ENCODE measurements at regions not wholly inside any gene's neighbourhood (a gene's known extent, or its start where the extent isn't known, plus 50 kb on each side); places are given as distances from the start of the nearest gene placed in this dataset.

GRCh38 chr3:184467171-184467570 is 87.3 kb downstream of the CHRD start:
- TF ChIP-seq CTCF (IDR thresholded peaks at IDR 0.05) (no peak), ZFX (IDR thresholded peaks at IDR 0.05; ENCODE audit: borderline replicate concordance) (no peak)

All from 22Rv1 (cell line).